ENCODE measurements at regions not wholly inside any gene's neighbourhood (a gene's known extent, or its start where the extent isn't known, plus 50 kb on each side); places are given as distances from the start of the nearest gene placed in this dataset.

DNA sequence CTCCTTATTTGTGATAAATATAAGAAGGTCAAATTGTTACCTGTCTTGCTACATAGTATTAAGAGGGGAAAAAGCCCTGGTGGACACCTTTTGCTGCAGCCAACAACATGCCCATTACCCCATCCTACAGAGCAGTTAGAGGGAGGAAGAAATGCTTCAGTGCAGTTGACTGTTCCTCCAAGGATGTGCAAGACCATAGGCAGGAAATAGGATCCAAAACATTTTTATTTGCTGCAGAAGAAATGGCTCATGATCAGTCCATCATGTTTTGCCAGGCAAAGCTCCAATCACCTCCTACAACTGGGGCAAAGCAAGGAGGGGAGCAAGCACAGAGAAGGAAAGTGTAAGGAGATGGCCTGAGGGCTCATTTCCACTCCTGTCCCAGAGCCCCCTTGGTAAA is 399.1 kb upstream of the PIK3R1 start:
- peak overlapping the region; percentile 89 for H3K27ac Mint-ChIP-seq (ENCODE audit: unreplicated experiment)
- H3K4me3 Mint-ChIP-seq (ENCODE audit: low read depth, unreplicated experiment): peak overlapping the region; percentile 52
- no TSS peak for BruUV-seq (replicated peaks)
- intact Hi-C loops (cut with micrococcal nuclease; ENCODE audit: unreplicated experiment): loop anchor here (10.0 kb wide), 2 partner anchors 398 to 438 kb away; partner anchors contain the start of gene PIK3R1
- no peak for TF ChIP-seq CTCF (IDR thresholded peaks at IDR 0.05; ENCODE audit: unreplicated experiment)
- H3K27me3 Mint-ChIP-seq (ENCODE audit: unreplicated experiment): no peaks in the 10 kb centered on the region
- DNase-seq: no peak
- H3K36me3 Mint-ChIP-seq (ENCODE audit: insufficient read depth, unreplicated experiment): peaks cover 14% of the 10 kb centered on the region
- H3K4me1 Mint-ChIP-seq (ENCODE audit: low read depth, unreplicated experiment): peaks cover 43% of the 10 kb centered on the region
- peaks cover 7% of the 10 kb centered on the region for H3K9me3 Mint-ChIP-seq (ENCODE audit: low read depth, unreplicated experiment)
- CTCF ChIA-PET: no interaction called here

DNA sequence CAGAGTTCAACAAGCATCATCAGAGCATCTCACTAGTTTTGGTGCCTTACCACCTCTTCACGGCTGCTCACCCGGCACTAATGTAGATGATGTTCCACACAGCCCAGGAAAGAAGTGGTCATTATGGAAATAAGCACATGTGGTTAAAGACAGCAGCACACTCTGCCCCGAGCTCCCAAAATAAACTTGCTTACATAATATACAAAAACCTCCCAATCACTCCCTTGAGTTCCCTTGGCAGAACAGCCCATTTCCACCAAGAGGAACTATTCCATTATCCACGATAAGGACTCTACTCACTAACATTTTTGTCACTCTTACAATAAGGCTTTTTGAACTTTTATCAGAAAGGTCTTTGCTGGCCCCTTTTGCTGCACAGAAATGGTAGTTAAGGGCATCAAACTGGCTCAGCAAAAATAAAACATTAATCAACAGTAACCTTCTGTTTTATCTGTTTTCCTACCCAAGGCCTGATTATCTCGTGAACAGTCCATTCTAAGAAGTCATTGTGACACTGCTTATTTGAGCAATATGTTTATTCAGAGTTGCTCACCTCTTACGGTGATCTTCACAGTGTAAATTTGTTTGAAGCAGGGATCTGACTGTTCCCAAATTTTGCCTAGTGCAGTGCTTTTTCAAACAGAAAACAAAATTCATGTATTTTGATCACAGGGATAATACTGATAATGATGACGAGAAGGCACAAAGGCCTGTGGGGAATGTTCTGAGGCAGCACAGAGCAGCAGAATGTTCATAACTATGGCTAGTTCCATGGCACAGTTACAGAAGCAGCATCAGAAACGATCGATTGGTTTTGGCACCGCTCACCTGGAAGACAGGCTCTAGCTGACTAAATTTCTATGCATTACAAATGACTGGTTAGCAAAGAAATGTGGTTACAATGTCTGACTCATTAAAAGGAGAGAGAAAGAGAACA is 399.8 kb upstream of the PIK3R1 start:
- CTCF ChIA-PET: no interaction called here
- no peak for TF ChIP-seq CTCF (IDR thresholded peaks at IDR 0.05; ENCODE audit: unreplicated experiment)
- Mint-ChIP-seq H3K36me3 (ENCODE audit: insufficient read depth, unreplicated experiment) (peaks cover 14% of the 10 kb centered on the region), H3K27ac (ENCODE audit: unreplicated experiment) (peak overlapping the region; percentile 89), H3K4me3 (ENCODE audit: low read depth, unreplicated experiment) (peak overlapping the region; percentile 52), H3K9me3 (ENCODE audit: low read depth, unreplicated experiment) (peaks cover 7% of the 10 kb centered on the region), H3K27me3 (ENCODE audit: unreplicated experiment) (no peaks in the 10 kb centered on the region), H3K4me1 (ENCODE audit: low read depth, unreplicated experiment) (peaks cover 43% of the 10 kb centered on the region)
- BruUV-seq (replicated peaks): no TSS peak
- intact Hi-C loops (cut with micrococcal nuclease; ENCODE audit: unreplicated experiment): loop anchor here (10.0 kb wide), 2 partner anchors 399 to 439 kb away; partner anchors contain the start of gene PIK3R1
- peak; percentile 64 for DNase-seq

DNA sequence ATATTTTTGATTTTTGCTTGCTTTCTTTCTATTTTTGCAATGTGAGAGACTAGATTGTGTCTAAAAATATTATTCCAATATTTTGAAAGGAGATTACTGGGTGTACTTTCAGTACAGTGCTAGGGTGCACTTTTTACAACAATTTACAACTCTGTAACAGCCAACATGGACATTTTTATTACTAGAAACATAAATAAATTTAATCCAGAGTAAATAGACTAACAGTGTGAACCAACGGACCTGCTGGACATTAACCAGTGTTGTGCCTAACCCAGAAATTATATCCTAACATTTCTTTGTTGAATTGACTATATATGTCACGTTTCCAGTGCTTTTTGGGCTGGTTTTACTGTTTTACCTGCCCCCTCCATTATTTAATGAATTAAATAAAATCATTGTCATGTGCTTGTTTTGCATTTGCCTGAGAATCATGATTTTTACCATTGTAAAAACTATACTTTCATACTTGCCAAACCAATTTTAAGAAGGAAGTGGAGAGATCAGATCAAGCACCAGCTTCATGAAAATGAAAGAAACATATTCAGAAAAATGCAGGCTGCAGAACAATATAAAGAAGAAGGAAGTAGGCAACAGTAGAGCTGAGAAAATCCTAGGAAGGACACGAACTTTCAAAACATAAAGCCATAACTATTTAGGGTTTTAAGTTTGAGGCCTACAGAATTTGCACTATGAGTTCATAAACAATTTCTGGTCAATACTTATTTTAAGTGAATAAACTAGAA is 400.8 kb upstream of the PIK3R1 start:
- peaks cover 14% of the 10 kb centered on the region for H3K36me3 Mint-ChIP-seq (ENCODE audit: insufficient read depth, unreplicated experiment)
- H3K9me3 Mint-ChIP-seq (ENCODE audit: low read depth, unreplicated experiment): peaks cover 4% of the 10 kb centered on the region
- intact Hi-C loops (cut with micrococcal nuclease; ENCODE audit: unreplicated experiment): loop anchor here (10.0 kb wide), 2 partner anchors 400 to 440 kb away; partner anchors contain the start of gene PIK3R1
- peaks cover 51% of the 10 kb centered on the region for H3K4me1 Mint-ChIP-seq (ENCODE audit: low read depth, unreplicated experiment)
- DNase-seq: no peak
- no peaks in the 10 kb centered on the region for H3K27me3 Mint-ChIP-seq (ENCODE audit: unreplicated experiment)
- no peak for TF ChIP-seq CTCF (IDR thresholded peaks at IDR 0.05; ENCODE audit: unreplicated experiment)
- CTCF ChIA-PET: no interaction called here
- peak overlapping the region; percentile 89 for H3K27ac Mint-ChIP-seq (ENCODE audit: unreplicated experiment)
- no TSS peak for BruUV-seq (replicated peaks)
- H3K4me3 Mint-ChIP-seq (ENCODE audit: low read depth, unreplicated experiment): no peak overlapping the region

DNA sequence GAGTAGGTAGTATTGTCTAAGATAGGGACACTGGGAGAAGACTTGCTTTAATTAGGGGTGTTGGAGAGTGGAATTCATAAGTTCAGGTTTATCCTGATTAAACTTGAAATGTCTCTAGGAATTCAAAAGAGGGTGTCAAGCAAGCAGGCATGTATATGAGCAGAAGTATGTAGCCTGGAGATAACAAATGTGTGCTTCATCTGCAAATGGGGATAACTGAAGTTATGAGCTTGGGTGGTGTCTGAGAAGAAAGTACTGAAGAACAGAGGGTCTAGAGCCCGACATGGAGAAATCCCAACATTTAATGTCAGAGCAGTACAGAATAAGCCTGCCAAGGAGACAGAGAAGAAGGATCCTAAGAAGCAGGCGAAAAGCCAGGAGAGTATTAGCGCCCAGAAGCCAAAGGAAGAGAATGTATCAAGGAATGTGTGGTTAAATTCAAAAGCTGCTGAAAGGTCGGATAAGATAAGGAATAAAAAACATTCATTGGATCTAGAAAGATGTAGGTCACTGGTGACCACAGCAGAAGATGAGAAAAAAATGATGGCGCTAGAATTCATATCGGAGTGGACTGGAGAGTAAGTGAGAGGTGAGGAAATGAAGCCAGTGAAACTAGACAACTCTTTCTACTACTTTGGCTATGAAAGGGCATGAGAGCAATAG is 401.5 kb upstream of the PIK3R1 start:
- BruUV-seq (replicated peaks): no TSS peak
- intact Hi-C loops (cut with micrococcal nuclease; ENCODE audit: unreplicated experiment): loop anchor here (10.0 kb wide), 2 partner anchors 401 to 441 kb away; partner anchors contain the start of gene PIK3R1
- peaks cover 59% of the 10 kb centered on the region for H3K4me1 Mint-ChIP-seq (ENCODE audit: low read depth, unreplicated experiment)
- H3K4me3 Mint-ChIP-seq (ENCODE audit: low read depth, unreplicated experiment): no peak overlapping the region
- H3K36me3 Mint-ChIP-seq (ENCODE audit: insufficient read depth, unreplicated experiment): peaks cover 17% of the 10 kb centered on the region
- no peak for DNase-seq
- no peak for TF ChIP-seq CTCF (IDR thresholded peaks at IDR 0.05; ENCODE audit: unreplicated experiment)
- CTCF ChIA-PET: no interaction called here
- H3K9me3 Mint-ChIP-seq (ENCODE audit: low read depth, unreplicated experiment): peaks cover 4% of the 10 kb centered on the region
- H3K27me3 Mint-ChIP-seq (ENCODE audit: unreplicated experiment): no peaks in the 10 kb centered on the region
- peak overlapping the region; percentile 27 for H3K27ac Mint-ChIP-seq (ENCODE audit: unreplicated experiment)
